ENCODE measurements at regions not wholly inside any gene's neighbourhood (a gene's known extent, or its start where the extent isn't known, plus 50 kb on each side); places are given as distances from the start of the nearest gene placed in this dataset.

- no peak for DNase-seq
Observed at GRCh38 chr13:107130566-107130965, 562.6 kb upstream of the ARGLU1 start.

- DNase-seq: no peak
Observed at GRCh38 chr13:107124730-107125129, 556.8 kb upstream of the ARGLU1 start.

GRCh38 chr13:107124129-107124718, 556.3 kb upstream of the ARGLU1 start:
- no peak for DNase-seq

- no peak for DNase-seq
Observed at GRCh38 chr13:107121793-107122192, 553.9 kb upstream of the ARGLU1 start.

GRCh38 chr13:107119989-107120881, 552.3 kb upstream of the ARGLU1 start:
- DNase-seq: no peak

- peak; percentile 36 for DNase-seq
Observed at GRCh38 chr13:107118506-107118905, 550.6 kb upstream of the ARGLU1 start.

- DNase-seq: no peak
Observed at GRCh38 chr13:107117327-107118012, 549.5 kb upstream of the ARGLU1 start.

GRCh38 chr13:107113387-107113786, 545.5 kb upstream of the ARGLU1 start:
- no peak for DNase-seq

GRCh38 chr13:107111248-107111647, 543.3 kb upstream of the ARGLU1 start:
- no peak for DNase-seq

GRCh38 chr13:107104631-107105030, 536.7 kb upstream of the ARGLU1 start:
- no peak for DNase-seq

- DNase-seq: no peak
Observed at GRCh38 chr13:107102676-107103075, 534.7 kb upstream of the ARGLU1 start.

- DNase-seq: no peak
Observed at GRCh38 chr13:107099661-107100060, 531.7 kb upstream of the ARGLU1 start.

- DNase-seq: no peak
Observed at GRCh38 chr13:107097916-107098315, 530.0 kb upstream of the ARGLU1 start.

GRCh38 chr13:107095876-107096275, 527.9 kb upstream of the ARGLU1 start:
- no peak for DNase-seq

- DNase-seq: no peak
Observed at GRCh38 chr13:107091861-107092260, 523.9 kb upstream of the ARGLU1 start.

- DNase-seq: no peak
Observed at GRCh38 chr13:107091428-107091827, 523.5 kb upstream of the ARGLU1 start.

- no peak for DNase-seq
Observed at GRCh38 chr13:107088061-107088460, 520.1 kb upstream of the ARGLU1 start.

GRCh38 chr13:107079423-107080049, 511.6 kb upstream of the ARGLU1 start:
- DNase-seq: no peak

GRCh38 chr13:107078229-107078765, 510.4 kb upstream of the ARGLU1 start:
- no peak for DNase-seq

- no peak for DNase-seq
Observed at GRCh38 chr13:107076801-107077200, 508.9 kb upstream of the ARGLU1 start.

- DNase-seq: no peak
Observed at GRCh38 chr13:107075576-107075975, 507.6 kb upstream of the ARGLU1 start.

- DNase-seq: no peak
Observed at GRCh38 chr13:107070792-107071191, 502.9 kb upstream of the ARGLU1 start.

Measured in NCI-H187 treated with DMSO at 0.1 percent for 48 hours (cell line).